Uterus (tissue), 2 donors: ENCODE measurements at regions not wholly inside any gene's neighbourhood (a gene's known extent, or its start where the extent isn't known, plus 50 kb on each side); places are given as distances from the start of the nearest gene placed in this dataset.

ENCODE experiments used
- CTCF ChIP-seq, 4 experiments: fragments of 200-600 bp in 2 of 4; fragments of 450-650 bp in 2 of 4; sonication (generic) in 2 of 4; IDR thresholded peaks; one replicate each; pipeline ENCODE4 v1.5.1; 2016 to 2019; ENCODE audit warnings: antibody characterized with exemption in 4 of 4, mild to moderate bottlenecking in 2 of 4, moderate library complexity in 1 of 4
- POLR2A ChIP-seq, 2 donors: fragments of 450-650 bp; IDR thresholded peaks; one replicate each; pipeline ENCODE4 v1.6.1; 2016; ENCODE audit warnings: antibody characterized with exemption in 2 of 2, mild to moderate bottlenecking in 1 of 2, moderate library complexity in 1 of 2

DNA sequence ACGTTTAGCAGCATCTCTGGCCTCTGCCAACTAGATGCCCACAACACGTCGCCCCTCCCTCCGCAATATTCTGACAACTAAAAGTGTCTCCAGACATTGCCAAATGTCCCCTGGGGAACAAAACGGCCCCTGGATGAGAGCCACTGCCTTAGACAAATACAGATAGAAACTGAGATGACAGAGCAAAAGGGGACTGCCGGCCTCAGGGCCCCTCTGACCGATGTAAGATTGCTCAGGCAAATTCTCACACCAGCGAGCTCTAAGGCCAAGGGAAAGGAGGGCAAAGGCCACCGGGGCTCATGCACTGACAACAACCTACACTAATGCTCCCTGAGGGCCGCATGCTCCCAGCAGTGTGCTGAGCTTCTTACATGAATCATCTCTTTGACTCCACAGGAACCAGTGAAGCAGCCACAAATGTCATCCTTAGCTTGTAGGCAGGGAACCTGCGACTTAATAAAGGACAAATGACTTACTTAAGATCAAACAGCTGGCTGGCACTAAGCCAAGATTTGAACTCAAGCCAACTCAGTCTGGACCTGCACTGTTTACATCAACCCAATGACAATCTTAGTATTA is 228.5 kb downstream of the TTC32 start:
- TF ChIP-seq POLR2A (IDR thresholded peaks at IDR 0.05) (no peak), CTCF (IDR thresholded peaks at IDR 0.05) (no peak)
